HL-60 (cell line): ENCODE measurements at regions not wholly inside any gene's neighbourhood (a gene's known extent, or its start where the extent isn't known, plus 50 kb on each side); places are given as distances from the start of the nearest gene placed in this dataset.

ENCODE experiments used
- CTCF ChIP-seq: IDR thresholded peaks from one replicate; pipeline ENCODE4 v1.5.1; 2011; ENCODE audit warnings: low read length, control low read depth, inconsistent platforms; ENCODE audit not compliant: insufficient read depth
- POLR2AphosphoS5 ChIP-seq: IDR thresholded peaks from 2 replicates; pipeline ENCODE4 v1.6.1; 2012; ENCODE audit warnings: low read depth
- TF ChIP-seq, protein P1 (sequence below): IDR thresholded peaks from 2 replicates; pipeline ENCODE4 v1.6.1; 2012; ENCODE audit warnings: low read depth; ENCODE audit not compliant: insufficient replicate concordance

- TF ChIP-seq CTCF = no peak
- no peak for TF ChIP-seq POLR2AphosphoS5
- TF ChIP-seq, protein P1, sequence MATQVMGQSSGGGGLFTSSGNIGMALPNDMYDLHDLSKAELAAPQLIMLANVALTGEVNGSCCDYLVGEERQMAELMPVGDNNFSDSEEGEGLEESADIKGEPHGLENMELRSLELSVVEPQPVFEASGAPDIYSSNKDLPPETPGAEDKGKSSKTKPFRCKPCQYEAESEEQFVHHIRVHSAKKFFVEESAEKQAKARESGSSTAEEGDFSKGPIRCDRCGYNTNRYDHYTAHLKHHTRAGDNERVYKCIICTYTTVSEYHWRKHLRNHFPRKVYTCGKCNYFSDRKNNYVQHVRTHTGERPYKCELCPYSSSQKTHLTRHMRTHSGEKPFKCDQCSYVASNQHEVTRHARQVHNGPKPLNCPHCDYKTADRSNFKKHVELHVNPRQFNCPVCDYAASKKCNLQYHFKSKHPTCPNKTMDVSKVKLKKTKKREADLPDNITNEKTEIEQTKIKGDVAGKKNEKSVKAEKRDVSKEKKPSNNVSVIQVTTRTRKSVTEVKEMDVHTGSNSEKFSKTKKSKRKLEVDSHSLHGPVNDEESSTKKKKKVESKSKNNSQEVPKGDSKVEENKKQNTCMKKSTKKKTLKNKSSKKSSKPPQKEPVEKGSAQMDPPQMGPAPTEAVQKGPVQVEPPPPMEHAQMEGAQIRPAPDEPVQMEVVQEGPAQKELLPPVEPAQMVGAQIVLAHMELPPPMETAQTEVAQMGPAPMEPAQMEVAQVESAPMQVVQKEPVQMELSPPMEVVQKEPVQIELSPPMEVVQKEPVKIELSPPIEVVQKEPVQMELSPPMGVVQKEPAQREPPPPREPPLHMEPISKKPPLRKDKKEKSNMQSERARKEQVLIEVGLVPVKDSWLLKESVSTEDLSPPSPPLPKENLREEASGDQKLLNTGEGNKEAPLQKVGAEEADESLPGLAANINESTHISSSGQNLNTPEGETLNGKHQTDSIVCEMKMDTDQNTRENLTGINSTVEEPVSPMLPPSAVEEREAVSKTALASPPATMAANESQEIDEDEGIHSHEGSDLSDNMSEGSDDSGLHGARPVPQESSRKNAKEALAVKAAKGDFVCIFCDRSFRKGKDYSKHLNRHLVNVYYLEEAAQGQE = no peak
Measured at GRCh38 chr5:143908959-143909358, 97.0 kb downstream of the HMHB1 start.
